Common myeloid progenitor, CD34-positive (primary cell): ENCODE measurements at regions not wholly inside any gene's neighbourhood (a gene's known extent, or its start where the extent isn't known, plus 50 kb on each side); places are given as distances from the start of the nearest gene placed in this dataset.

Source experiments
- CTCF ChIA-PET: fragments of 350-600 bp; sonication (Branson Sonifier 250); formaldehyde crosslinking; loops from one replicate; lab custom pipeline; 2021; ENCODE audit warnings: antibody characterized with exemption; lab: Charles Lee
- POLR2A ChIA-PET: fragments of 350-600 bp; sonication (Branson Sonifier 250); formaldehyde crosslinking; loops from one replicate; lab custom pipeline; 2021; ENCODE audit warnings: antibody characterized with exemption; lab: Charles Lee
- DNase-seq, 3 donors: peaks; one replicate each; pipeline versions ENCODE4 v3.0.0 to v3.0.0-alpha.2; 2013
- H3K27ac ChIP-seq, 2 experiments: 1 replicate in 1 of 2; 2 replicates in 1 of 2; pipeline ENCODE4 v1.7.0; 2013; ENCODE audit warnings: inconsistent platforms in 2 of 2, low read length in 2 of 2, mild to moderate bottlenecking in 2 of 2, low read depth in 1 of 2, moderate library complexity in 1 of 2; ENCODE audit not compliant: severe bottlenecking in 2 of 2, insufficient read depth in 1 of 2, poor library complexity in 1 of 2
- H3K27me3 ChIP-seq, 5 experiments: replicated peaks in 2 of 5; 1 replicate in 3 of 5; 2 replicates in 2 of 5; pipeline versions ENCODE4 v1.6.1 to v1.7.0; 2013; ENCODE audit warnings: low read length in 4 of 5, mild to moderate bottlenecking in 2 of 5, moderate library complexity in 2 of 5, inconsistent platforms in 1 of 5; ENCODE audit not compliant: insufficient read depth in 5 of 5, control insufficient read depth in 4 of 5
- H3K36me3 ChIP-seq, 4 experiments: 1 replicate in 2 of 4; 2 replicates in 2 of 4; pipeline versions ENCODE4 v1.6.1 to v1.7.0; 2013; ENCODE audit warnings: low read length in 3 of 4, control low read depth in 1 of 4, mild to moderate bottlenecking in 1 of 4; ENCODE audit not compliant: control insufficient read depth in 4 of 4, insufficient read depth in 4 of 4
- H3K4me1 ChIP-seq, 4 experiments: 1 replicate in 3 of 4; 2 replicates in 1 of 4; pipeline versions ENCODE4 v1.6.1 to v1.7.1; 2013; ENCODE audit warnings: low read length in 3 of 4, mild to moderate bottlenecking in 3 of 4, control low read depth in 1 of 4, inconsistent platforms in 1 of 4, moderate library complexity in 1 of 4; ENCODE audit not compliant: control insufficient read depth in 4 of 4, insufficient read depth in 4 of 4; ENCODE audit errors: control extremely low read depth in 1 of 4
- H3K4me3 ChIP-seq, 7 experiments: 1 replicate in 4 of 7; 2 replicates in 3 of 7; pipeline versions ENCODE4 v1.5.1 to v1.7.0; 2013; ENCODE audit warnings: mild to moderate bottlenecking in 7 of 7, low read length in 6 of 7, moderate library complexity in 6 of 7, inconsistent platforms in 2 of 7, low read depth in 2 of 7, control low read depth in 1 of 7; ENCODE audit not compliant: insufficient read depth in 4 of 7, control insufficient read depth in 1 of 7; ENCODE audit errors: extremely low read depth in 1 of 7
- H3K9me3 ChIP-seq, 5 experiments: 1 replicate in 4 of 5; 2 replicates in 1 of 5; pipeline versions ENCODE4 v1.6.1 to v1.7.1; 2013; ENCODE audit warnings: low read length in 4 of 5, mild to moderate bottlenecking in 2 of 5, inconsistent platforms in 1 of 5, low read depth in 1 of 5, moderate library complexity in 1 of 5; ENCODE audit not compliant: control insufficient read depth in 4 of 5, insufficient read depth in 2 of 5; ENCODE audit errors: control extremely low read depth in 1 of 5
- WGBS: methylation state at CpG from one replicate; pipeline ENCODE4 v1.1.5; 2013; ENCODE audit not compliant: insufficient coverage; 5-methylcytosine and 5-hydroxymethylcytosine counted together

DNA sequence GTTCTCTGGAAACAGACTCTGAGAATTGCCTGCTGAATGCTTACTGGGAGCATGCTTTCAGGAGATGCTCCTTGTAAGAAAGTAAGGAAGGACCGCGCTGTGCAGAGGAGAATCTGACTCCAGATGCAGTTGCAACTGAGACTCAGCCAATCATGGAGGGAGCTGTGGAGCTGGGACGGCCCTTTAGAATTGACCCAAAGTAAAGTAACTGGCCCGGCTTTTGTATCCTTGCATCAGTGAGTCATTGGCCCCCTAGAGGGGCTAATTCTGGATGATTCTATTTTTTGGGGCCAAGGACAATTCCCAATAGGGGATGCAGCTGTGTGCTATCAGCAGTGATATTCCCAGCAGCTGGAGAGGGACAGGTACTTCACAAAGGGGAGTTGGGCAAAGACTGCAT, 170.4 kb downstream of the PTEN start:
- no peaks in the 10 kb centered on the region for H3K27me3 ChIP-seq
- ChIA-PET CTCF (no interaction called here), POLR2A (interaction anchor here (0.6 kb wide), 1 partner anchor 124 kb away, joined by 3 read pairs; no protein-coding TSS in a partner anchor)
- no peaks in the 10 kb centered on the region for H3K36me3 ChIP-seq
- 100% methylated on average over 3 of the region's 4 CpGs for WGBS
- no peak for DNase-seq
- no peak overlapping the region for H3K4me3 ChIP-seq
- H3K27ac ChIP-seq, result no peak overlapping the region
- H3K4me1 ChIP-seq, result peaks cover under 1 to 52% (median 16%) of the 10 kb centered on the region in 4 experiments
- H3K9me3 ChIP-seq, result no peaks in the 10 kb centered on the region

DNA sequence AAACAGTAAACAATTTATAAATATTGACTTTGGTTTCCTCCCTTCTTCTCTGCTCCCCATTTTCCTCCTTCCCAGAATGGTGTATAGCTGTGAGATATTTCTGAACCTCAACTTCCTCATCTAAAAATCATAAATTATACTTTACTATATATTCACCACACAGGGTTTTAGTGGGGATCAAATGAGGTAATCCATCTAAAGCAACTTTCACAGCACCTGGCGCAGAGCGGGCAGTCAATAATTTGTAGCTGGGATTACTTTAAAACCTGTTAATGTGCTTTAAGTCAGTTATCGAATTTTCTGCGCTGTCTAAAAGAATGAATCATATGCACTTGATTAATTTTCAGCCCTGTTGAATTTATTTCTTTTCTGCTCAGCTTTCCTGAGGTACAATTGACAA, 172.7 kb downstream of the PTEN start:
- Histone ChIP-seq H3K36me3 (no peaks in the 10 kb centered on the region), H3K27ac (no peak overlapping the region), H3K4me3 (peak overlapping the region in 1 of 7 experiments; percentile 14), H3K9me3 (no peaks in the 10 kb centered on the region), H3K27me3 (no peaks in the 10 kb centered on the region), H3K4me1 (peaks cover 0 to 48% (median 16%) of the 10 kb centered on the region in 4 experiments)
- 60% methylated on average over 2 of the region's 4 CpGs for WGBS
- DNase-seq, result peak in 2 of 3 donors; percentile 51 to 67
- ChIA-PET CTCF (no interaction called here), POLR2A (no interaction called here)

DNA sequence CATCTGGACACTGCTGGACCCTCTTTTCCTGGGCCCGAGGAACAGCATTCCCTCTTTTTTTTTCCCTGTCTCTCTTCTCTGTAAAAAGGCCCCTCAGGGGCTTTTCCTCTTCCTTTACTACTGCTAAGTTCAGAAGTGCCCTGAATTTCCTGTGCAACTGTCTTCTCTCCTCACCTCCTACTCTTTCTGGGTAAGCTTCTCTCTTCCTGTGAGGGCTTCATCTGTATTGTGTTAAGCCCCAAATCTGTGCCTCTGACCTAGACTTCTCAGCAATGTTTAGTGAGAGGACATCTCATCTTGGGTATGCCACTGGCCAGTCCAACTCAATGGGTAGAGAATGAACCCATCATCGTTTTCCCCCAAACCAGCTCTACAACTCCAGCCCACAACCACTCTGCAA, 174.2 kb downstream of the PTEN start:
- H3K27me3 ChIP-seq, result no peaks in the 10 kb centered on the region
- DNase-seq, result no peak
- H3K36me3 ChIP-seq, result no peaks in the 10 kb centered on the region
- ChIA-PET CTCF (no interaction called here), POLR2A (no interaction called here)
- H3K4me1 ChIP-seq, result peaks cover 1 to 56% (median 22%) of the 10 kb centered on the region in 4 experiments
- H3K27ac ChIP-seq, result no peak overlapping the region
- WGBS, result 20% methylated on average over 1 of the region's 2 CpGs
- H3K9me3 ChIP-seq, result no peaks in the 10 kb centered on the region
- no peak overlapping the region for H3K4me3 ChIP-seq

- ChIA-PET POLR2A (no interaction called here), CTCF (no interaction called here)
- H3K4me3 ChIP-seq, result no peak overlapping the region
- DNase-seq, result no peak
- no peaks in the 10 kb centered on the region for H3K36me3 ChIP-seq
- no peaks in the 10 kb centered on the region for H3K27me3 ChIP-seq
- H3K27ac ChIP-seq, result no peak overlapping the region
- peaks cover 6 to 57% (median 28%) of the 10 kb centered on the region in 4 experiments for H3K4me1 ChIP-seq
- WGBS, result 98% methylated on average over 4 of the region's 4 CpGs
- no peaks in the 10 kb centered on the region for H3K9me3 ChIP-seq
Measured at GRCh38 chr10:88038268-88038667, 174.8 kb downstream of the PTEN start.

GRCh38 chr10:88039496-88040200, 176.2 kb downstream of the PTEN start:
- Histone ChIP-seq H3K27me3 (no peaks in the 10 kb centered on the region), H3K9me3 (no peaks in the 10 kb centered on the region), H3K36me3 (no peaks in the 10 kb centered on the region), H3K4me1 (peaks cover 6 to 54% (median 28%) of the 10 kb centered on the region in 4 experiments), H3K4me3 (no peak overlapping the region), H3K27ac (no peak overlapping the region)
- POLR2A ChIA-PET, result no interaction called here
- WGBS, result 94% methylated on average over 5 of the region's 6 CpGs
- no peak for DNase-seq
- CTCF ChIA-PET, result interaction anchor here (0.6 to 1.5 kb wide), 4 partner anchors 9 to 1134 kb away, joined by 3 to 6 read pairs (median 4); no protein-coding TSS in a partner anchor

GRCh38 chr10:88041243-88042159, 178.1 kb downstream of the PTEN start:
- H3K9me3 ChIP-seq, result no peaks in the 10 kb centered on the region
- H3K36me3 ChIP-seq, result no peaks in the 10 kb centered on the region
- POLR2A ChIA-PET, result no interaction called here
- H3K4me1 ChIP-seq, result peaks cover 14 to 57% (median 28%) of the 10 kb centered on the region in 4 experiments
- WGBS, result 87% methylated on average over 9 of the region's 11 CpGs
- no peak overlapping the region for H3K4me3 ChIP-seq
- no peak overlapping the region for H3K27ac ChIP-seq
- no peak for DNase-seq
- CTCF ChIA-PET, result interaction anchor here (1.5 kb wide), 1 partner anchor 10 kb away, joined by 6 read pairs; no protein-coding TSS in a partner anchor
- no peaks in the 10 kb centered on the region for H3K27me3 ChIP-seq
